ENCODE measurements at regions not wholly inside any gene's neighbourhood (a gene's known extent, or its start where the extent isn't known, plus 50 kb on each side); places are given as distances from the start of the nearest gene placed in this dataset.

- TF ChIP-seq, protein P1, sequence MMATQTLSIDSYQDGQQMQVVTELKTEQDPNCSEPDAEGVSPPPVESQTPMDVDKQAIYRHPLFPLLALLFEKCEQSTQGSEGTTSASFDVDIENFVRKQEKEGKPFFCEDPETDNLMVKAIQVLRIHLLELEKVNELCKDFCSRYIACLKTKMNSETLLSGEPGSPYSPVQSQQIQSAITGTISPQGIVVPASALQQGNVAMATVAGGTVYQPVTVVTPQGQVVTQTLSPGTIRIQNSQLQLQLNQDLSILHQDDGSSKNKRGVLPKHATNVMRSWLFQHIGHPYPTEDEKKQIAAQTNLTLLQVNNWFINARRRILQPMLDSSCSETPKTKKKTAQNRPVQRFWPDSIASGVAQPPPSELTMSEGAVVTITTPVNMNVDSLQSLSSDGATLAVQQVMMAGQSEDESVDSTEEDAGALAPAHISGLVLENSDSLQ (IDR thresholded peaks at IDR 0.05), result no peak
- no peak for TF ChIP-seq FOXA1 (IDR thresholded peaks at IDR 0.05)
Measured at GRCh38 chr3:152943645-152944044, 108.7 kb downstream of the P2RY1 start.
